Activated CD8-positive, alpha-beta memory T cell treated with anti-CD3 and anti-CD28 coated beads, Interleukin-2, amount 50 U/mL, for 4 hours (primary cell): ENCODE measurements at regions not wholly inside any gene's neighbourhood (a gene's known extent, or its start where the extent isn't known, plus 50 kb on each side); places are given as distances from the start of the nearest gene placed in this dataset.

Experiments
- DNase-seq: peaks from one replicate; pipeline ENCODE4 v3.0.0-alpha.2; 2020

DNA sequence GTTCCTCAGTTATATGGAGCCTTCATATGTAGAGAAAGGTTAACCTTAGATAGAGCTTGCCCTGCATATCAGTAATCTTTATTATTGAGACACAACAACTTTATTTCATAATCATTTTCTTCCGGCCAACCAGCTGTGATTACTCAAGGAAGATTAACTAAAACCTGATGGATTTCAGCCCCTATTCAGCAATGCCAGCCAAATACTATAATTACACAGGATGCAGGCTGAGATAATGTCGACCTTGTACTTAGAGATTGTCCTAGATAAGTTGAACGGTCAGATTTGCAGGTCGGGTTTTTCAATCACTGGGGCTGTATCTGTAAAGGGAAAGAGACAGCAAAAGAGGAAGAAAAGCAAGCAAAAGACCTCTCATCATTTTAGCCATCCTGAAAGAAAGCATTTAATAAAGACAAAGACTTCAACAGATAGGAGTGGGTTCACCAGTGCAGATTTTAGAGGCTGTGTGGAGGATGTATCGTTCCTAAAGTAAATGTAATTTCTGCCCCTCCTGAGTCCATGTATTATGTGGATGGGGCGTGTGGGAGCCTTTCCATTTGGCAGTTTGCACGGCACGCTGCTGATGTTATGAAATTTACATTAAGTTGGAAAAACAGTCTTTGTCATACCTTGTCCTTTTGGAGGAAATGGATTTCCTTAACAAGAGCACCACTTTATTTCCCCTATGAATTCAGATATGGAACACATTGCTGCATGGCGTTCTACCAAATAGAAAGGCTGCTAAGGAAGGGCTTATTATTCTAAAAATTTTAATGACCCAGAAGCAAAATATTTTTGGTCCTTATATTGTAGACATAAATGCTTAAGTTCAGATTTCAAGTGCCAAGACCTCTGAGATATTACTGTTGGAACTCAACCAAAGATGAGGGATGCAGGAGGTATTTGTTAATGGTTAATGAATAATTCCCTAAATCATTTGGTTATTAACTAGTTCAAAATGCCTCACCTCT, 496.7 kb downstream of the SPRY1 start:
- no peak for DNase-seq

DNA sequence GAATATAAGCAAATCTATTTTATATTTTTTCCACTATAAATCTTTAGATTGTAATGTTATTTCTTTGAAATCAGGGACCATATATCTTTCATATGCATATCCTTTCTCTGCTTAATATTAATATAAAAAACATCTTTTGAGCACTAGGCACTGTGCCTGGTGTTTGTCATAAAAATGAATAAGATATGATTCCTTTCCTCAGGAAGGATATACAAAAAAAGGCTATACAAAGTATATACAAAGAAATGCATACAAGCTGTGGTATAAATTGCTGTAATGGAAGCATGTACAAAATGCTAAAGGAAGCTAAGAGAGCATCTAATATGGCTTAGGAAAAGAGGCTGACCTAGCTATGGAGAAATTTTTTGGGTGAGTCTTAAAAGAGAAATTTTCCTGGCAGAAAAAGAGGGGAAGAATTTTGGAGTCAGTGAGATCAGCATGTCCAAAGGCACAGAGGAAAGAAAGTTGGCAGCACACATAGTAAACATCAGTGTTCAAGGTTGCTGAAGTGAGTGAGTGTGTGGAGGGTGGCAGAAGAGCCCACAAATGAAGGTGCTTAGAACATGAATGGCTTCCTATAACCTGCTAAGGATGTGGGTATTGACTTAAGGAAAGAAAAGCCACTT, 500.0 kb downstream of the SPRY1 start:
- no peak for DNase-seq

DNA sequence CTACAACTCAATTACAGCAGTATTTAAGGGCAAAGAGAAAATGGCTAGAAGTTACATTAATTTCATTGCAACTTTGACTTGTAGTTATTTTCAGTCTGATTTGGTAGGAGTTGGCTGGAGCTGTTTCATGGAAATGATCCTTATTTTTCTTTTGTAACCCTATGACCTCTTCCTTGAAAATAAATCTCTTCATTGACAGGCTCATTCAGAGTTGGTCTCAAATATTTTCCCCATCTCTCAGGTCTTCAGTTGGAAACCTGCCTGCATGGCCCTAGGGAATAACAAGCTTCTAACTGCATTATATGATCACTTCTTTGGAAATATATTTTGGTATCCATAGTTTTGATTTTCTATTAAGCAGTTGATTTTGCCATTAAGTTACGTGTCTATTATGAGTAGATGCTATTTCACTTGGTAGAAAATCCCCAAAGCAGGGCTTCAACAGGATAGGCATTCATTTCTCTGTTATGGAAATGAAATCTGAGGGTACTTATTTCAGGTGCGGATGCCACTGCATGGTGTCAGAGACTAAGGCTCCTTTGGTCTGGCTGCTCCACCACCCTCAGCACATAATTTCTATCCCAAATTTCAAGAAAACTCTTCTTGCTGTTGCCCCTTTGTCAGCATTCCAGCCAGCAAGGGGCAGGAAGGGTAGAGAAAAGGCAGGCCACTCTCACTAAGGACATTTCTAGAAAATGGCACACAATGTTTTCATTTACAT, 502.5 kb downstream of the SPRY1 start:
- no peak for DNase-seq

GRCh38 chr4:123904882-123905281, 508.3 kb downstream of the SPRY1 start:
- DNase-seq: no peak

DNA sequence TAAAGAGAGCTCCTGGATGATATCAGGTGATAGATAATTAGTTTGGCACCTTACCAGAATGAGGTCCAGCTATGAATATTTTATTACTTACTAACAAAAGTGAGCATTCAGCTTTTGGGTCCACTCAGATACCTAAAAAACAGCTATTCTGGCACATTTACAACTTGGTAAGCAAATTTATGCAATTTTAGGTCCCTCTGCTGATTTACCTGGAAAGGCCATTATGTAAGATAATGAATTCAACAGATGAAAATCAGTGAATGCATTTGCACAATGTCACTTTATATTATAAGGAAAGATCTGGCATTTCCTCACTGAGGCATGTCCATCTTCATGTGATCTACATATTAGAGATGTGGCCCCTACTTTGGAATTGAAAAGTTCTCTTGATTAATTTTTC, 517.0 kb downstream of the SPRY1 start:
- DNase-seq: no peak

GRCh38 chr4:123916821-123917220, 520.2 kb downstream of the SPRY1 start:
- no peak for DNase-seq

GRCh38 chr4:123919576-123920098, 523.0 kb downstream of the SPRY1 start:
- no peak for DNase-seq

- no peak for DNase-seq
Observed at GRCh38 chr4:123921339-123921738, 524.7 kb downstream of the SPRY1 start.

- DNase-seq: no peak
Observed at GRCh38 chr4:123922847-123923246, 526.3 kb downstream of the SPRY1 start.

DNA sequence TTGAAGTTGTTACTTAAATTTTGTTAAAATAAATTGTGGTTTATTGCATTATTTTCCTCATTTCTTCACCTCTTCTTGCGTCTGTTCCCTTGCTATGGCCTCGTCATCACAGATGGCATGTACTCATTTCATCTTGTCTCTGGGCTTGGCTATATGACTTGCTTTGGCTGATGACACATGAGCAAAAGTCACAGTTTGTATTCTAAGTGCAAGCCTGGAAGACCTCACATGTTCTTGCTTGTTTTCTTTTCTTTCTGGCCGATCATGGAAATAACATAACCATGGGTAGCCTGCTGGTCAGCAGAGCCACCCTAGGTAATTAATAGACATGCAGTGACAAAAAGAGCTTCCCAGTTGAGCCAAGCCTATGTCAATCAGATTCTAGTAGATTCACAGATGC, 527.9 kb downstream of the SPRY1 start:
- DNase-seq: no peak

GRCh38 chr4:123929565-123929964, 533.0 kb downstream of the SPRY1 start:
- DNase-seq: no peak

- no peak for DNase-seq
Observed at GRCh38 chr4:123930996-123931395, 534.4 kb downstream of the SPRY1 start.

DNA sequence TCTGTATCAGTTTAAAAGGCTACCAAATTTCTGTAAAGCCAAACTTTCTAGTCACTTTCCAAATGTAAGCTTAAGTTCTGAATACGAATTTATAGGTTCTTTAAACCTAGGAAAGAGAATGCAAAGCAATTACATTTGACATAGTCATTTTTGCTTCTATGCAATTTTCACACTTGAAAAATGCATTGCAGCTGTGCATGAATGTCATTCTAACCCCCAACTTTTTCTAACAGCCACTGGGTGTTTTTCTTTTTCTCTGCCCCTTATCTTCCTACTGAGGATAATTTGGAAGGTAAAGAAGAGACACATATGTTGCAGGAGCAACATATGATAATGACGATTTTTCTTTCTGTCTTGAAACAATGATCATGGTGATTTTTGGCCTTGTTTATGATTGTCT, 537.5 kb downstream of the SPRY1 start:
- no peak for DNase-seq

GRCh38 chr4:123936621-123937043, 540.0 kb downstream of the SPRY1 start:
- no peak for DNase-seq

GRCh38 chr4:123937581-123937980, 541.0 kb downstream of the SPRY1 start:
- DNase-seq: no peak

DNA sequence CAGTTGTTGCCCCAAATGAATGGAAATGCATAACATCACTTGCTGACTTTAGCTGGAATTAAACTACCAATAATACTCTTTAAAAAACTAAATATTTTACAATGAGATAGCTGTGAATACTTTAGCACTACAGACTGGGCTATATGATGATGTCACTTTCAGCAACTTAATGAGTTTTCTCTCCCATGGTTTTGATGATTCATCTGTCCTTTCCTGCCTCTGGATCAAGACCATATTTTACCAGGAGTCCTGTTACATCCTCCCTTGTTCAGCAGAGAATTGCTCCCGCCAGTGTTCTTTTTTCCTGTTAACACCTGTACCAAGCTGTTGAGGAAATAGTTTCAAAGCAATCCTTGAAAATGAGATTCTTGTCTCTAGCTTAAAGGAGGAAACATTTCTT, 543.0 kb downstream of the SPRY1 start:
- DNase-seq: no peak

DNA sequence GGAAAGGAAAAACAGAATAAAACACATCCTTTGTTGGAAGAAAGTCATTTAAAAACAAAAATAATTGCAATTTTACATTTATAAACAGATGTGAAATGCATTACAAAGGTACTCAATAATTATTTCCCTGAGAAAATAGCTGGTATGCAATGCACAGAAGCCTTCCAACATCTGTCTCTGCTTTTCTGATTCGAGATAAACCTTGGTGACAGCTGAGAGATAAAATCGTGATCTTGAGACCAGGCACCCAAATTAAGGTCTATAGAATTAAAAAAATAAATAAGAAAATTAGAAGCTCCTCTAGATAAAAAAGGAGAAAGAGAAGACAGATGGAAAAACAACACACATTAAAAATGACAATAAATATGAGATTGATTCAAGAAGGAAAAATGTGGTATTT, 544.0 kb downstream of the SPRY1 start:
- no peak for DNase-seq

DNA sequence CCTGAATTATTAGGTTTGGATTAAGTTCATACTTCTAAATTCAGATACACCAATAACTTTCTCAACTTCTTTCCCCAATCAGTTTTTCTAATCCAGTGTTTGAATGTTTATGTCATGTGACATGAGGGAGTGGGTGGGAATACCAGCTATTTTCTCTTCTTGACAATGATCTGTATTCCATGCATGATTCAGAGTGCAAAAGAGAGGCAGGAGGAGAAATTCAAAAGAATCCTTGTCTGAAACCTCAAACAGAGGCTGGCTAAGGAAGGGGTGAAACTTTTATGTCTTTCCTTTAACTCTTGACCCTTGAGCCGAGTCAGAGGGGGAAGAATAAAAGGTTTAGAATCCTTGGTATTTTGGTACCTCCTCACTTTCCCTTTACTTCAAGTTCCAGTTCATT, 544.7 kb downstream of the SPRY1 start:
- DNase-seq: no peak

- no peak for DNase-seq
Observed at GRCh38 chr4:123943976-123944375, 547.4 kb downstream of the SPRY1 start.

- DNase-seq: no peak
Observed at GRCh38 chr4:123945301-123945700, 548.7 kb downstream of the SPRY1 start.

GRCh38 chr4:123950530-123950929, 553.9 kb downstream of the SPRY1 start:
- no peak for DNase-seq

- DNase-seq: no peak
Observed at GRCh38 chr4:123952530-123953274, 556.1 kb downstream of the SPRY1 start.

DNA sequence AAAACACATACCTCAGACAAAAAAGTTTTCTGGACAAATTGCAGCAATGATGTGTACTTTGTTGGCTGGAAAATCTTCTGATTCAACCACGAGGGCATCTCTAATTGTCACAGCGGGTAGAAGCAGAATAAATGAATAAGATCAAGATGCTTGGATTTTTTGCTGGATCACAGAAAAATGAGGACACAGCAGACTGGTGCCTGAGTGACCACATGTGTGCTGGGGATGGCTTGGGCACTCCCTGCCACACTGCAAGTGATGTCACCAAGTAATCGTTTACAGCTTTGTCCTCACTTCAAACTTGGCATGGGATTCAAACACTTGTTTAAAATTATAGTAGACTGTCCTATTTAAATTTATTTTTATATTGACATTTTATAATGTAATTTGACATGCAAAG, 557.0 kb downstream of the SPRY1 start:
- DNase-seq: no peak
